Adrenal gland (tissue), 5 donors: ENCODE measurements at regions not wholly inside any gene's neighbourhood (a gene's known extent, or its start where the extent isn't known, plus 50 kb on each side); places are given as distances from the start of the nearest gene placed in this dataset.

Experiments
- CTCF ChIP-seq, 6 experiments: fragments of 450-650 bp in 4 of 6; fragments of 200-600 bp in 2 of 6; sonication (generic) in 1 of 6; IDR thresholded peaks; 1 replicate in 5 of 6; 2 replicates in 1 of 6; pipeline versions ENCODE4 v1.5.1 to v1.8.0; 2016 to 2021; ENCODE audit warnings: antibody characterized with exemption in 6 of 6, mild to moderate bottlenecking in 2 of 6, moderate library complexity in 1 of 6
- POLR2A ChIP-seq, 2 donors: fragments of 450-650 bp; IDR thresholded peaks; one replicate each; pipeline ENCODE4 v1.6.1; 2017; ENCODE audit warnings: antibody characterized with exemption in 2 of 2, mild to moderate bottlenecking in 2 of 2, moderate library complexity in 1 of 2
- donor health status: DM: no; HTN: no; CAD: no.

- TF ChIP-seq CTCF (IDR thresholded peaks at IDR 0.05) = no peak
- TF ChIP-seq POLR2A (IDR thresholded peaks at IDR 0.05) = no peak
Measured at GRCh38 chr6:16031278-16031981, 97.5 kb upstream of the MYLIP start.
